ENCODE measurements at regions not wholly inside any gene's neighbourhood (a gene's known extent, or its start where the extent isn't known, plus 50 kb on each side); places are given as distances from the start of the nearest gene placed in this dataset.

DNA sequence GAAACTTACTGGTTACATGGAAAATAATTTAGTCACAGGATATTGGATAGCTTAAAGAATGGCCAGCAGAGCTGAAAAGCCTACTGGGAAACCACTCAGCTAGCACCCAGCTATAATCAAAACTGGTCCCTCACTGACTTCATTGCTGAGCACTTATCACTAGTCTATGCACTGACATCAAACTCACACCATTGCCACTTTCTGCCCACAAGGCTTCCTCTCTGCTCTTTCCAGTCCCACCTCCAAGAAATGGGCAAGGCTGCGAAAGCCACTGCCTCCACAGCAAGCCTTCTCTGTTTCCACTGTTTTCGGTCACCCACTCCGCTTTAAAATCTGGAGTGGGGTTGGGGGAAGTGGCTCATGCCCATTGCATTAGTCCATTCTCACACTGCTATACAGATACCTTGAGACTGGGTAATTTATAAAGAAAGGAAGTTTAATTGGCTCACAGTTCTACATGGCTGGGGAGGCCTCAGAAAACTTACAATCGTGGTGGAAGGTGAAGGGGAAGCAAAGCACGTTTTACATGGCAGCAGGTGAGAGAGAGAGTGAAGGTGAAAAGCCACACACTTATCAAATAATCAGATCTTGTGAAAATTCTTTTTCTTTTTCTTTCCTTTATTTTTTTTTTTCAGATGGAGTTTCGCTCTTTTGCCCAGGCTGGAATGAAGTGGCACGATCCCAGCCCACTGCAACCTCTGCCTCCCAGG is 77.0 kb upstream of the CERS6 start:
- no peak for DNase-seq (ENCODE audit: low read depth)

DNA sequence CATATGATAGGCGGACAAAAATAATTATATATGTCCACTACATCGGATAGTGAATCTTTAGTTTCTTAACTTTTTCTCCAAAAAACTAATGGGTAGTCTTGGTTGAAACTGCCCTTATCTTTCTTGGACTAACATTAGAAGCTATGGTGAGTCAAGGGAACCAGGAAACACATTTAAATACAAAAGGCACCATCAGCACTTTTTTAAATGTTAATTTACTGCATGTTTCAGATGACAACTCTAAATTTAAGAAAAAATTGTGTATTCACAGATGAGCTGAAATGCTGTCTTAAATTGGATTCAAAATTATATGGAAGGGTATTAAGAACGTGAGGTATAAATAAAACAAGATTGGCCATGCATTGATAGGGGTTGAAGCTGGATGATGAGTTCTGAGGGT is 75.6 kb upstream of the CERS6 start:
- no peak for DNase-seq (ENCODE audit: low read depth)

DNA sequence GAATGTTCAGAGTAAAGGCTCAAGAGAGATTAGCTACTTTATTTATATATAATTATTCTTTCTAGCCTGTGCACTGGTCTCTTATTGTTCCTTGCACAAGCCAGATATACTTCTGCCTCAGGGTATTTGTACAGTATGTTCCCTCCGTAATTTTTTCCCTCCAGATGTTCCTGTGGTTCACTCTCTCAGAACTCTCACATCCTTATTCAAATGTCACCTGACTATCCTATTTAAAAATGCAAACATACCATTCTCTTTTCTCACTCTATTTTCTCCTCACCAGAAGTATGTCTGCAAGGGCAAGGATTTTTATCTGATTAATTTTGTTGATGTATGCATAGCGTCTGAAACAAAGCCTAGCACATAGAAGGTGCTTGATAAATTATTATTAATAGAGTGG is 64.0 kb upstream of the CERS6 start:
- DNase-seq (ENCODE audit: low read depth), result no peak

- DNase-seq (ENCODE audit: low read depth), result no peak
Observed at GRCh38 chr2:168392797-168393196, 63.3 kb upstream of the CERS6 start.

DNA sequence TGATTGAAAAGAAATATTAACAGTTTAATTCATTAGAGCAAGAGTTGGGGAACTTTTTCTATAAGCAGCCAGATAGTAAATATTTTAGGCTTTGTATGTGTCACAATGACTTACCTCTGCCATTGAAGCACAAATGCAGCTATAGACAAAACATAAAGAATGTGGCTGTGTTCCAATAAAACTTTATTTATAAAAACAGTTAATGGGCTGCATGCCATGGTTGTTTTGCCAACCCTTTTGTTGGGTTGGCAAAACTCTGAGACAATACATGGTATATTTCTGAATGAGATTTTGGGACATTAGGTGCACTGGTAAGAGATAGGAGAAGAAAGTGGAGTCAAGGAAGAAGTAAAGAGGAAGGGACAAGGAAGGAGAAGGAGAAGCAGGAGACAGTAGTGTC is 61.8 kb upstream of the CERS6 start:
- DNase-seq (ENCODE audit: low read depth), result no peak

GRCh38 chr2:168396131-168396530 is 59.9 kb upstream of the CERS6 start:
- DNase-seq (ENCODE audit: low read depth), result no peak

DNA sequence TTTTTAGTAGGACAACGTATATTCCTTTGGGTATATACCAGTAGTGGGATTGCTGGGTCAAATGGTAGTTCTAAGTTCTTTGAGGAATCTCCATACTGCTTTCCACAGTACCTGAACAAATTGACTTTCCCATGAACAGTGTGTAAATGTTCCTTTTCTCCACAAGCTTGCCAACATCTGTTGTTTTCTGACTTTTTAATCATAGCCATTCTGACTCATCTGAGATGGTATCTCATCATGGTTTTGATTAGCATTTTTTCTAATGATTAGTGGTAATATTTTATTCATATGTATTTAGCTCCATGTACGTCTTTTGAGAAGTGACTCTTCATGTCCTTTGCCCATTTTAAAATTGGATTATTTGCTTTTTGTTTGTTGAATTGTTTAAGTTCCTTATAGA is 58.4 kb upstream of the CERS6 start:
- DNase-seq (ENCODE audit: low read depth), result peak; percentile 9

- DNase-seq (ENCODE audit: low read depth), result no peak
Observed at GRCh38 chr2:168401048-168401556, 55.0 kb upstream of the CERS6 start.

- no peak for DNase-seq (ENCODE audit: low read depth)
Observed at GRCh38 chr2:168401771-168402170, 54.3 kb upstream of the CERS6 start.

- DNase-seq (ENCODE audit: low read depth), result no peak
Observed at GRCh38 chr2:168402531-168402930, 53.5 kb upstream of the CERS6 start.

DNA sequence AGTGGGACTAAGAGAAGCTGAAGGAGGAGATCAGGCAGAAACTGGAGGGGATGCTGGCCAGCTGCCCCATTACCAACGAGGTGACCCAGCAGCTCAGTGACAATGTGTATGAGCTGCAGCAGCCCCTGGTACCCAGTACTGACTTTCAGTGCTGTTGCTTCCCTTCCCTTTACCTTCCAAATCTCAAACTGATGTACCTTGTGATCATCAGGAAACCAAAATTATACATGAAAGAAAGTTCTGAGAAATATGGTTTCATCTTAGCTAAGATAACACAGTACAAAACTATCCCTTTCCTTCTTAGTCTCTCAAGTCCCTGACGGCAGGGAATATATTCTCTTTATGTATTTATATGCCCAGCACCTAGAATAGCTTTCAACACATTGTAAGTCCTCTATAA is 52.3 kb upstream of the CERS6 start:
- DNase-seq (ENCODE audit: low read depth), result no peak

GRCh38 chr2:168404764-168405163 is 51.3 kb upstream of the CERS6 start:
- DNase-seq (ENCODE audit: low read depth), result no peak

Measured in ELR (cell line).